Endothelial cell of umbilical vein (primary cell): ENCODE measurements at regions not wholly inside any gene's neighbourhood (a gene's known extent, or its start where the extent isn't known, plus 50 kb on each side); places are given as distances from the start of the nearest gene placed in this dataset.

Experiments used
- BruUV-seq: library from RNA; stranded (reverse); fragments of 400-500 nt; replicated peaks from 2 replicates; lab custom pipeline; 2021; lab: Mats Ljungman, UMichigan
- CTCF ChIA-PET: fragments of 300-600, 350-600 bp; sonication (Branson Sonifier 250); formaldehyde crosslinking; loops from one replicate; lab custom pipeline; 2021; ENCODE audit warnings: antibody characterized with exemption, inconsistent platforms; lab: Charles Lee
- POLR2A ChIA-PET: fragments of 300-600, 350-600 bp; sonication (Branson Sonifier 250); formaldehyde crosslinking; loops from one replicate; lab custom pipeline; 2021; ENCODE audit warnings: antibody characterized with exemption, inconsistent platforms; lab: Charles Lee
- DNase-seq: peaks from one replicate; pipeline ENCODE4 v3.0.0-alpha.2; 2011; ENCODE audit warnings: low read depth, low spot score
- FAIRE-seq: peaks from 2 replicates; lab custom pipeline; 2011; peaks lifted over from hg19 to GRCh38; lab: Jason Lieb, UNC
- H2AFZ ChIP-seq: 2 replicates; pipeline ENCODE4 v1.6.0; 2012; ENCODE audit warnings: low read depth, low read length, control low read depth, inconsistent platforms
- H3K27ac ChIP-seq: 2 replicates; pipeline ENCODE4 v1.5.1; 2011; ENCODE audit warnings: low read depth, mild to moderate bottlenecking, control low read depth, low read length, moderate library complexity; ENCODE audit not compliant: insufficient read depth
- H3K27me3 ChIP-seq, 2 experiments: 2 replicates each; pipeline versions ENCODE4 v1.6.0 to v1.6.1; 2011; ENCODE audit warnings: low read length in 2 of 2, mixed read lengths in 1 of 2; ENCODE audit not compliant: control insufficient read depth in 2 of 2, insufficient read depth in 2 of 2
- H3K36me3 ChIP-seq, 2 experiments: 2 replicates in 1 of 2; 3 replicates in 1 of 2; pipeline ENCODE4 v1.5.1; 2011; ENCODE audit warnings: low read length in 2 of 2, mild to moderate bottlenecking in 1 of 2, moderate library complexity in 1 of 2; ENCODE audit not compliant: control insufficient read depth in 2 of 2, insufficient read depth in 2 of 2; ENCODE audit errors: extremely low read depth in 1 of 2
- H3K4me1 ChIP-seq: 3 replicates; pipeline ENCODE4 v1.5.1; 2011; ENCODE audit warnings: mild to moderate bottlenecking, low read length; ENCODE audit not compliant: control insufficient read depth, insufficient read depth; ENCODE audit errors: extremely low read depth
- H3K4me2 ChIP-seq: 2 replicates; pipeline ENCODE4 v1.6.1; 2011; ENCODE audit warnings: low read length, control low read depth, mixed read lengths; ENCODE audit not compliant: insufficient read depth
- H3K4me3 ChIP-seq, 3 experiments: fragments of 200-600 bp in 1 of 3; sonication (generic), shearing (Covaris generic) in 1 of 3; replicated peaks in 1 of 3; 2 replicates each; pipeline ENCODE4 v1.5.1; 2011 to 2016; ENCODE audit warnings: control low read depth in 3 of 3, low read length in 3 of 3, mild to moderate bottlenecking in 2 of 3, inconsistent platforms in 1 of 3, low read depth in 1 of 3, moderate library complexity in 1 of 3; ENCODE audit not compliant: insufficient read depth in 1 of 3
- H3K79me2 ChIP-seq: 2 replicates; pipeline ENCODE4 v1.6.0; 2012; ENCODE audit warnings: low read length, inconsistent platforms; ENCODE audit not compliant: control insufficient read depth, insufficient read depth
- H3K9ac ChIP-seq: replicated peaks from 2 replicates; pipeline ENCODE3; 2011; ENCODE audit warnings: low read length, control low read depth; ENCODE audit not compliant: insufficient read depth; ENCODE audit errors: extremely low read depth
- H3K9me1 ChIP-seq: replicated peaks from 3 replicates; pipeline ENCODE4 v1.6.0; 2011; ENCODE audit warnings: mild to moderate bottlenecking, low read length; ENCODE audit not compliant: control insufficient read depth, insufficient read depth; ENCODE audit errors: extremely low read depth
- H3K9me3 ChIP-seq: replicated peaks from 2 replicates; pipeline ENCODE4 v1.5.1; 2012; ENCODE audit warnings: low read length, inconsistent platforms; ENCODE audit not compliant: control insufficient read depth, insufficient read depth
- H4K20me1 ChIP-seq: replicated peaks from 2 replicates; pipeline ENCODE3; 2011; ENCODE audit warnings: mild to moderate bottlenecking, low read length; ENCODE audit not compliant: control insufficient read depth, insufficient read depth; ENCODE audit errors: extremely low read depth
- EZH2 ChIP-seq: IDR thresholded peaks from 2 replicates; pipeline ENCODE4 v1.6.1; 2012; ENCODE audit warnings: borderline replicate concordance, low read depth, mild to moderate bottlenecking, moderate library complexity, low read length, inconsistent platforms; ENCODE audit not compliant: severe bottlenecking
- FOS ChIP-seq: IDR thresholded peaks from 2 replicates; pipeline ENCODE4 v1.6.1; 2011; ENCODE audit warnings: mild to moderate bottlenecking, low read length, moderate library complexity, borderline replicate concordance; ENCODE audit not compliant: insufficient read depth
- GATA2 ChIP-seq: IDR thresholded peaks from 2 replicates; pipeline ENCODE4 v1.7.0; 2011; ENCODE audit warnings: low read depth, mild to moderate bottlenecking, moderate library complexity, mixed read lengths, low read length; ENCODE audit not compliant: insufficient read length, insufficient read depth
- JUN ChIP-seq: IDR thresholded peaks from 2 replicates; pipeline ENCODE4 v1.6.1; 2011; ENCODE audit warnings: borderline replicate concordance, low read depth; ENCODE audit not compliant: insufficient read length, insufficient read depth
- dilution Hi-C: fragments of 300-500 bp; cut with MboI; formaldehyde crosslinking; loops from one replicate; pipeline ENCODE4 v1.15.0; 2019; ENCODE audit warnings: low sequenced_read_pairs; ENCODE audit not compliant: extremely low pct_ligation_motif_present
- intact Hi-C: fragments of 100-400 bp; cut with micrococcal nuclease; formaldehyde crosslinking; loops from one replicate; pipeline ENCODE4 v1.10.0; 2022
- TF ChIP-seq, protein P1 (sequence below), 2 donors: IDR thresholded peaks; 1 replicate in 1 of 2; 2 replicates in 1 of 2; pipeline ENCODE4 v1.5.1; 2011; ENCODE audit warnings: low read length in 2 of 2, mild to moderate bottlenecking in 2 of 2, moderate library complexity in 2 of 2, control low read depth in 1 of 2, inconsistent platforms in 1 of 2, low read depth in 1 of 2; ENCODE audit not compliant: insufficient read depth in 1 of 2; ENCODE audit errors: extremely low read depth in 1 of 2
- TF ChIP-seq, protein P2 (sequence below): IDR thresholded peaks from 2 replicates; pipeline ENCODE4 v1.6.1; 2011; ENCODE audit not compliant: insufficient read depth, insufficient read length

DNA sequence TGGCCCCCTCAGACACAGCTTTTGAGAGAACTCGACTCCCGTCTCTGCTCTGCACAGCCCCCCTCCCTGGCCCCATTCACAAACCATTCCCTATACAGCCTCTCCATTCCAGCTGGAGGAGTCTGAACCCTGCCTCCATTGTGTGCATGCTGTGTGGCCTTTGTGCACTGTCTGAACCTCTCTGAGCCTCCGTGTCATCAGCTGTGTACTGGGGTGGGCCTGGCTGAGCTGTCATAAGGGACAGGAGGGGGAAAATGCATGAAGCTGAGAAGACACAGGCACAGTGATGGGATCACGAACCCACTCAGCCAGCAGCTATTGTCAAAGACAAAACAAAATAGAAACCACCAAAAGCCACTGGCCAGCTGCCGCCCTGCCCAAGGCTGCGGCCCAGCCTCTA is 130.8 kb downstream of the RFLNA start:
- DNase-seq (no peak), FAIRE-seq (no peak)
- POLR2A ChIA-PET, result no interaction called here
- no peak overlapping the region for H3K4me3 ChIP-seq
- no peak overlapping the region for H3K9ac ChIP-seq
- no peaks in the 10 kb centered on the region for H3K9me1 ChIP-seq
- H3K9me3 ChIP-seq, result no peaks in the 10 kb centered on the region
- dilution Hi-C loops (no loop called here), intact Hi-C loops (no loop called here)
- H3K36me3 ChIP-seq, result peaks cover 4 to 16% of the 10 kb centered on the region in 2 experiments
- CTCF ChIA-PET, result interaction anchor here (0.8 to 1.7 kb wide), 2 partner anchors 10 to 45 kb away, joined by 3 to 4 read pairs; no protein-coding TSS in a partner anchor
- H3K4me1 ChIP-seq, result peaks cover 43% of the 10 kb centered on the region
- no peak overlapping the region for H3K4me2 ChIP-seq
- no peak overlapping the region for H3K27ac ChIP-seq
- no peaks in the 10 kb centered on the region for H3K79me2 ChIP-seq
- TF ChIP-seq, protein P1, sequence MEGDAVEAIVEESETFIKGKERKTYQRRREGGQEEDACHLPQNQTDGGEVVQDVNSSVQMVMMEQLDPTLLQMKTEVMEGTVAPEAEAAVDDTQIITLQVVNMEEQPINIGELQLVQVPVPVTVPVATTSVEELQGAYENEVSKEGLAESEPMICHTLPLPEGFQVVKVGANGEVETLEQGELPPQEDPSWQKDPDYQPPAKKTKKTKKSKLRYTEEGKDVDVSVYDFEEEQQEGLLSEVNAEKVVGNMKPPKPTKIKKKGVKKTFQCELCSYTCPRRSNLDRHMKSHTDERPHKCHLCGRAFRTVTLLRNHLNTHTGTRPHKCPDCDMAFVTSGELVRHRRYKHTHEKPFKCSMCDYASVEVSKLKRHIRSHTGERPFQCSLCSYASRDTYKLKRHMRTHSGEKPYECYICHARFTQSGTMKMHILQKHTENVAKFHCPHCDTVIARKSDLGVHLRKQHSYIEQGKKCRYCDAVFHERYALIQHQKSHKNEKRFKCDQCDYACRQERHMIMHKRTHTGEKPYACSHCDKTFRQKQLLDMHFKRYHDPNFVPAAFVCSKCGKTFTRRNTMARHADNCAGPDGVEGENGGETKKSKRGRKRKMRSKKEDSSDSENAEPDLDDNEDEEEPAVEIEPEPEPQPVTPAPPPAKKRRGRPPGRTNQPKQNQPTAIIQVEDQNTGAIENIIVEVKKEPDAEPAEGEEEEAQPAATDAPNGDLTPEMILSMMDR (IDR thresholded peaks at IDR 0.05; ENCODE audit: extremely low read depth in 1 of 2, insufficient read depth in 1 of 2, low read depth in 1 of 2, low read length in 2 of 2), result no peak
- TF ChIP-seq GATA2 (no peak), JUN (no peak), FOS (no peak), EZH2 (no peak)
- TF ChIP-seq, protein P2, sequence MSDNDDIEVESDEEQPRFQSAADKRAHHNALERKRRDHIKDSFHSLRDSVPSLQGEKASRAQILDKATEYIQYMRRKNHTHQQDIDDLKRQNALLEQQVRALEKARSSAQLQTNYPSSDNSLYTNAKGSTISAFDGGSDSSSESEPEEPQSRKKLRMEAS, result no peak
- H2AFZ ChIP-seq, result no peak overlapping the region
- no peaks in the 10 kb centered on the region for H3K27me3 ChIP-seq
- no TSS peak for BruUV-seq
- H4K20me1 ChIP-seq, result no peaks in the 10 kb centered on the region
